NCI-H82 treated with DMSO at 0.1 percent for 48 hours (cell line): ENCODE measurements at regions not wholly inside any gene's neighbourhood (a gene's known extent, or its start where the extent isn't known, plus 50 kb on each side); places are given as distances from the start of the nearest gene placed in this dataset.
A peak's percentile ranks its signal among the peaks of the same experiment; 100 is the strongest.
"Not testable (repeated sequence)": the region's sequence is repeated elsewhere in the genome, so short reads cannot be mapped to it uniquely, and the experiment has no call there.

Experiments
- DNase-seq: peaks from one replicate; lab custom pipeline; 2025; ENCODE audit not compliant: unreplicated experiment; lab: John Stamatoyannopoulos, UW

DNA sequence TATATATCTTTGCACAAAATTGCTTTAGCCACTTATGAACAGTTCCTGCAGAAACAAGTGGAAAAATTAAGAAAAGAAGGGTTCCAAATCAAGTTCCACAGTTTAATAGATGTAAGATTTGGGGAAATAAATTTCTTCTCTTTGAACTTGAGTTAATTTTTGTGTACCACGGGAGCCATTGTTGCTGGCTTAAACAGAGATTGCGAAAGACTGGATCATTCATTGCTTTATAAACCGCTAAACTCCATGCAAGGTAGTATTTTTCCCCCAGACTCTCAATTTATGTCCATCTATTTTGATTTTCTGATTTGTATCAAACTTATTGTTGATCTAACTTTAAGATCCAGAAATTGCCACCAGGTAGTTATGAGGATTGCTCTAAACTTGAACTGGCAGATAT, 246.1 kb upstream of the ADGRL4 start:
- DNase-seq = no peak

GRCh38 chr1:79239840-79240239, 233.3 kb upstream of the ADGRL4 start:
- no peak for DNase-seq

DNA sequence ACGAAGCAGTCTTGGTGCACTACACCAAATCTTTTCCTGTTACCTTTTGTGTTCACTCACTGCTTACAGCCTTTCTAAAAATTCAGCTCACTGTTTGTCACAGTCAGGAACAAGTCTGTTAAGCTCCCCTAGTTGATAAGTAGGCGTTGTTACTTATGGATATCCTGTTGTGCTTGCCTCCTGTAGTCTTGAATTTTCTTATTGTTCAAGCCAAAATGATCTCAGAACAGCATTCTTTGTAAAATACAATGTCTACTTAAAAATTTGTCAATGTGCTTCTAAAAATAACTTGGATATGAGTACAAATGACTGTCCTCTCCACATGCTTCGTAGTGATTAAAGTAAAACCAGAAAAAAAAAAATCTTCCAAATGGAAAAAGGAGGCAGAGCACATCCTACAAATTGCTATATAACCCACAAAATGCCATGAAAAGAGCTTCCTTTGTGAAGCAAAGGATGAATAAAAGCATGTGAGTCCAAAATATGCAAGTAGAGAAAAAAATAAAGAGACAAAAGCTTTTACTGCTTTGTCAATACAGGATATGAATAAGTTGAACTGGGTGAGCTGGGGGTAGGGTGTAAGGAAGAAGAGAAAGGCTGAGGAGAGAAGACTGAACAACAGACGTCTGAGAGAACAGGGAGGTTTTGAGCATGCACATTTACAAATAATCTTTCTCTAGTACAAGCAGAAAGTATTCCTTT, 228.9 kb upstream of the ADGRL4 start:
- no peak for DNase-seq

- DNase-seq = no peak
These were observed 226.3 kb upstream of the ADGRL4 start for GRCh38 chr1:79232818-79233217.

GRCh38 chr1:79230751-79231150, 224.2 kb upstream of the ADGRL4 start:
- DNase-seq = not testable (repeated sequence)

DNA sequence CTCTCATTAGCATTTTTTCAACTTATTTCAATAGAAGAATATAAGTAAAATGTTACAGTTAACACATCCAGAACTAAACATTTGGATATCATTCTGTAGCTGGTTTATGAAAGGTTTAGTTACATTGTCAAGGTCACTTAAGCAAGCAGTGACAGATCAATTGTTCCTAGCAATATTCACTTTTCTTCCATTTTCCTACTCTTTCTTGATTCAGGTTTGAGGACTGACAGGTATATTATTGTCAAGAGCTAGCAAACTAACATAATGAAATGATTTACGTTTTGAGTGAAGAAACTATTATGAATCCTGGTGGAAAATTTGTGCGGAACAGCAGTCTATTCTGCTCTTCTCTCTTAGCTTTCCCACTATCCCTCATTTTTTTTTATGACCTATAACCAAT, 220.4 kb upstream of the ADGRL4 start:
- DNase-seq = no peak

GRCh38 chr1:79224537-79224936, 218.0 kb upstream of the ADGRL4 start:
- no peak for DNase-seq

DNA sequence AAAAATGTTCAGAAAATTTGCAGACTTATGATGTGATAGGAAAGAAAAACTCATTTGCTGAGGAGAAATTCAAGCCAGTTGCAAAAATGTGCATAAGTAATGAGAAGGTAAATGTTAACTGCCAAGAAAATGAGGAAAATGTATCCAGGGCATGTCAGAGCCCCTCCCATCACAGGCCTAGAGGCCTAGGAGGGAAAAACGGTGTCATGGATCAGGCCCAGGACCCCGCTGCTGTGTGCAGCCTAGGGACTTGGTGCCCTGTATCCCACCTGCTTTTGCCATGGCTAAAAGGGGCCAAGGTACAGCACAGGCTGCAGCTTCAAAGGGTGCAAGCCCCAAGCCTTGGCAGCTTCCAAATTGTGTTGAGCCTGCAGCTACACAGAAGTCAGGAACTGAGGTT, 214.0 kb upstream of the ADGRL4 start:
- no peak for DNase-seq

GRCh38 chr1:79215311-79215710, 208.8 kb upstream of the ADGRL4 start:
- DNase-seq = no peak

GRCh38 chr1:79207786-79208185, 201.3 kb upstream of the ADGRL4 start:
- no peak for DNase-seq

DNA sequence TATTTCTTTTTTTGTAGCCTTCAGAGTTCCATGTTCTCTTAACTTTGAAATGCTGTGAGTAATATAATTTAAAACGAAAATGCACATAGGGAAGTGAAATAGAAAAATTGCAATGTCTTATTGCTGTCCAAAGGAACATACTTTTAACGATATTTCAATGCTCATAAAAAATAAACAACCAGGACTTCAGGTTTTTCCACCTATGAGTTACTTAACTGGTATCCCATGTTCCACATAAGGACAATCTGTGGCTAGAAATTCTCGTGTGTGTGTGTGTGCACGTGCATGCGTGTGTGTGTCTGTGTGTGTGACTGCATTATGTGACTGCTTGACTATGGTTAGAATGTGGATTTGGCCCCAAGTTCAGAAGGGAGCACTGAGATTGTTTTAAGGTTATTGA, 200.8 kb upstream of the ADGRL4 start:
- DNase-seq = no peak

DNA sequence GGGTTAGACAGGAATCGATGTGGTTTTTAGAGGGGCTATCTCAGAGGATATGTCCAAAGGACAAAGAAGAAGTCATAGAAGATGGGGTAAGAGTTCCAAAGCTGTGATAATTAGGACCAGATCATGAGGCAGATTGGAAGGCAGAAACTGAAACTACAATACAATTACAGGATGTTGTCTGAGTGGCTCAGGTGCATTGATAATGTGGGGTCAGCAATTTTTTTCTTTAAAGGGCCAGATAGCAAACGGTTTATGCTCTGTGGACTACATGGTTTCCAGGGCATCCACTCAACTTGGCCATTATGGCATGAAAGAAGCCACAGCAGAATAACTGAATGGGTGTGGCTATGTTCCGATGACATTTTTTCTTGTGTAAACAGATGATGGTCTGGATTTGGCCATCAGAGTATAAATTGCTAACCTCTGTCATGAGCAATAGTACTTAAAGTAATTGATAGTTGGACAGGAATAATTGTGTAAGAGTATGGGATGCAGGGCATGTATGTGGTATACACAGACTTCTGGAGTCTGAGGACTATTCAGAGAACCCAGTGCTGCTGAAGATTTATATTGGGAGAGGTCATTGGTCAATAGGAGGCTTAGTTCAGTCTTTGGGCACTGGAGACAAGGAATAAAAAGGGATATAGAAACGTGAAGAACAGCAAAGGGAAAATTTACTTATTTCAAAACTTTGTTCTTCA, 198.4 kb upstream of the ADGRL4 start:
- no peak for DNase-seq

- no peak for DNase-seq
These were observed 192.3 kb upstream of the ADGRL4 start for GRCh38 chr1:79198832-79199231.

- peak; percentile 62 for DNase-seq
These were observed 190.9 kb upstream of the ADGRL4 start for GRCh38 chr1:79197421-79197820.

- DNase-seq = no peak
These were observed 189.7 kb upstream of the ADGRL4 start for GRCh38 chr1:79196211-79196610.

DNA sequence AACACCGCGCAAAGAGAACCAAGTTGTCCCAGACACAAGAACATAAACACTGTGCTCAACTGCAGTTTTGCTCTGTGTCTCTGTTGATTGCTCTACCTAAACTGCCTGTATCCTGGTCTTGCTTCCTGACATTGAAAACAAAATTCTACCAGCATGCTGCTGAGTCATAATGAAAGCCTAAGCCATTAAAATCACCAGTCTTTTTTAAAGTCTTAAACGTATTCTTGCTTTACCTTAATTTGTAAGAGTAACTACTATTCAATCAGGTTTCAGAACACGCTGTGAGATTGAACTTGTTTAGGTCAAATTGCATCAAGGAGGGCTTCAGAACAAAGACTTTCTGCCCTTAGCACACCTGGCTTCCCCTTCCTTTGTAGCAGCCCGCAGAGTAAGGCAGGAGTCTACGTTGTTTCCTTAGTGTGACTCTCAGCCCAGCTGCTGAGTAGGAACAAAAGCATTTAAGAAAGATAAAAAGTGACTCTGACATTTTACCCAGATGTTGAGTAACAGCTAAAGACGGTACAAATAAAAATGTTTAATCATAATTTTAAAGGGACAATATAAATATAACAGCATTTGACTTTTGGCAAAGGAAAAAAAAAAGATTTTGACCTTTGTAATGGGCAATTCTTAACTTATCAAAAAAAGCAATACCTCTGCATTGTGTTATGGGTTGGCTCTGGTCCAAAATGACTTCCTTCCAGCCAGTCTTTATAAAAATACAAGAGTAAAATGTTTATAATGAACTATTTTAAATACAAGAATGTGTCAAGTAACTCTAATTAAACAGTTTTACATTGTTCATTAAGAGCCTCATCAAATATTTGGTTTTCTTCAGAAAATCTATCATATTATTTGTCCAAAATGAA, 186.9 kb upstream of the ADGRL4 start:
- no peak for DNase-seq

- no peak for DNase-seq
These were observed 183.5 kb upstream of the ADGRL4 start for GRCh38 chr1:79190074-79190473.

DNA sequence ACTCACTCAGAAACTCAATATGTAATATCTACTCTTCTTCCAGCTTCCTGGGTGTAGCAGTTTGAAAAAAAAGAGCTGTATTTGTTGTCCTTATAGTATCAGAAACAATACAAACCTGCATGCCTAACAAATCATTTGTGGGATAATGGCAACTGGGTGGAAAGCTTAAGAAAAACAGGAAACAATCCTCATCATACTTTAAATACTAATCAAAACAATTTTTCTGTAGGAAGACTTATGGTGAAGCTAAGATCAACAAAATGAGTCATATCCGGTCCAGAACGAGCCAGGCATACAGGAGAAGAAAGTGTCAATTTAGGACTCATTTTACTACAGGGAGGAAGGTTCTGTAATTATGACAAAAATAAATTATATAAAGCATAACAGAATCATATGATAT, 181.8 kb upstream of the ADGRL4 start:
- DNase-seq = no peak

DNA sequence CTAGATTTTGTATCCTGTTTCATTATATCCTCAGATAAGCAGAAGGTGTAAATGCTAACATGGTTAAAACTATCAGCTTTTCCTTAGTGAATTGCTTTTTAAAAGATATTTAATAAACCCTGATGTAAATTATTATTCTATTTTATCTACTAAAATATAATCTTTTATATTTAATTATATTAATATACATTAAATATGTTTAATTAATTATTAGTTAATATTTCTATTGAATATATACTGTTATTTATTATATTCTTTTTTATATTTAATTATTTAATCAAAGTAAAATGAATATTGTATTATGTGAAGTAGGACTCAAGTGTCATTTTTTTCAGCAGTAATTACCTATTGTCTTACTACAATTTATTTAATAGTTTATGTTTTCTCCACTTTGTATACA, 179.7 kb upstream of the ADGRL4 start:
- no peak for DNase-seq

GRCh38 chr1:79177844-79178243, 171.3 kb upstream of the ADGRL4 start:
- no peak for DNase-seq

DNA sequence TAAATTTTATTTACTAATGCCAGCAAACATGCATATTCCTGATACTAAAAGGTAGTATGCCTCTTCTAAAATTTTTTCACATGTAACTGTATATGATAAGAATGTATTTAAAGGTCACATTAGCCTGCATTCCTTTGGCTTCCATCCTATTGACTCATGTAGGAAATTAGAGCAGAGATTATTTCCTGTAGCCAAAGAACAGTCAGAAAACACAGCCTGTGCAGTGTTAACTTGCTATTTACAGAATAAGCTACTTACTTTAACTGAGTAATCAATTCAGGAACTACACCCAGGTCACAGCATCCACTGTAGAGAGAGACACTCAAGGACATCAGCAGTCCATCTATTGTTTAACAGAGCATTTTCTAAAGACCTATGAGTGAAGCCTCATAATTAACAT, 154.5 kb upstream of the ADGRL4 start:
- no peak for DNase-seq

DNA sequence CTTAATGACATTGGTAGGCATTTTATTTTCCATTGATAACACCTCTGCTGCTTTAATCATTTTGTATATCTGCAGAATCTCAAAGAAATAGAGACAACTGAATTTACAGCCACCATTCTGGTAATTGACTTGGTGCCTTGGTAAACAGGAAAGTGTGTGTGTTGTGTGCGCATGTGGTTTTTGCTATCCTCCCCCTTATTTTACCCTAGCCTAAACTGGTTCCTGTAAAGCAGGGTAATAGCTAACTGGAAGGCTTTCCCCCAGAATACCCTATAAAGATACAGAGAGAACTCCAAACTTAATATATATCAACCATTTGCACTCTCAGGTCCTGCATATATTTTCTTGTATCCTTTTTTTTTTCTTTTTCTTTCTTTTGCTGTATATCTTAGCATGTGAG, 149.5 kb upstream of the ADGRL4 start:
- no peak for DNase-seq
